ENCODE measurements at regions not wholly inside any gene's neighbourhood (a gene's known extent, or its start where the extent isn't known, plus 50 kb on each side); places are given as distances from the start of the nearest gene placed in this dataset.

GRCh38 chr15:38961456-38961855 is 396.8 kb upstream of the RASGRP1 start:
- TF ChIP-seq POLR2A (IDR thresholded peaks at IDR 0.05) (no peak), CTCF (IDR thresholded peaks at IDR 0.05) (no peak)
